HG02870 (cell line): ENCODE measurements at regions not wholly inside any gene's neighbourhood (a gene's known extent, or its start where the extent isn't known, plus 50 kb on each side); places are given as distances from the start of the nearest gene placed in this dataset.

Experiments
- ATAC-seq: cut with Tn5 transposase; IDR thresholded peaks from one replicate; pipeline ENCODE4 v1.9.1; 2021; ENCODE audit warnings: mild to moderate bottlenecking, moderate library complexity; ENCODE audit not compliant: unreplicated experiment

DNA sequence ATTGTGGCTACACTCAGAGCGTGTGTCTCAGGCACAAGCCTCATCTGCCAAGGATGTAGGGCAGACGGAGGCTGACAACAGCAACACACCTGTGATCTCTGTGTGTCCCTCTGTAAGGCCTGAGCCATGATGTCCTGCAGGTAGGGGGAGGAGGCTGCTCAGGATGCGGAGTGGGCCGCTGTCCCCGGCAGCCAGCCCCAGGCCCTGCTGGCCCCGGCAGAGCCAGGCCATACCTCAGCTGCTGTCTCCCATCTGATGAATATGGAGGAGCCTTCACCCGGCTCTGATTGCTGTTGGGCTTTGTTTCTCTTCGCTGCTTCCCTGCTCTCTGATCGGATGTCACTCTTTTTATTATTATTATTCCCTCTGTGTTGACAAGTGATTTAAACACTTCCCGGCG, 83.6 kb upstream of the NCAM1 start:
- ATAC-seq: no peak

DNA sequence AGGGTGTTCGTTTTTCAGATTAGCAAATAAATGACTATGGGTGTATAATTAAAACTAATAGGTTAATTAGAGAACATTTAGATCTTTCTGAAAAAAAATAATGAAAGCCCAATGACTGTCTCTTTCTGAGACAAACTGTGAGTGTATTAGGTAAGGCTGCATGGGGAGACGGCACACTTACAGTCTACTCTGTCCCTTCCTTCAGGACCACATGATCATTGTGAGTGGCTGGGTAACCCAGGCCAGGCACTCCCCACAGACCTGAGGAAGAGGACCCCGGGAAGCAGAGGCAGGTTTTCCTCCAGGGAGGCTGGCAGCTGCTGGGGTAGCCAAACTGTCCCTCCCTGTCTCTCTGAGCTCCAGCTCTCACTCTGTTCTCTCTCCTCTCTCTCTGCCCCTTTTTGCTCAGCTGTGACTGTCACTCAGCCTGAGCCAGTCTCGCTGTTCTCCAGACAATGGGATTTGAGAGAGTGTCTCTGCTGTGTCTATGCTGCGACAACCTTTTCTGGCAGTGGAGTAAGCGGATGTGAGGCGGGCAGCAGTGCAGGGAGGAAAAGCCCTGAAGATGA, 83.1 kb upstream of the NCAM1 start:
- ATAC-seq: no peak

DNA sequence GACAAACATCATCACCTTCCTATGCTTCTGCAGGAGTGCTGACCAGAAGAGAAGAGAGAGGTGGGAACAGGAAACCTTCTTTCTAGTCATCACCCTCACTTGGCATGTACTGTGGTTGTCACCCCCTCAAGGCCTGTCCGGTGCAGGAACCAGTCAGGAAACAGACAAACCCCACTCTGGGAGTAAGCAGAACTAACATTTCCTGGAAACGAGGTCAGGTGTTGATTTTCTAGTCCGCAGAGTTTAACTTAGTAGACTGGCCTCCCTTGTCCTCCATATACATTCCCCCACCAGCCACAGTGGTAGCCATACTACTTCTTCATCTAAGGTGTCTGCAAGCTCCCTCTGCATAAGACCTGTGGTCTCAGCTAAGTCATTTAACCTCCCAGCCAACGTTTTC, 80.7 kb upstream of the NCAM1 start:
- ATAC-seq: no peak

DNA sequence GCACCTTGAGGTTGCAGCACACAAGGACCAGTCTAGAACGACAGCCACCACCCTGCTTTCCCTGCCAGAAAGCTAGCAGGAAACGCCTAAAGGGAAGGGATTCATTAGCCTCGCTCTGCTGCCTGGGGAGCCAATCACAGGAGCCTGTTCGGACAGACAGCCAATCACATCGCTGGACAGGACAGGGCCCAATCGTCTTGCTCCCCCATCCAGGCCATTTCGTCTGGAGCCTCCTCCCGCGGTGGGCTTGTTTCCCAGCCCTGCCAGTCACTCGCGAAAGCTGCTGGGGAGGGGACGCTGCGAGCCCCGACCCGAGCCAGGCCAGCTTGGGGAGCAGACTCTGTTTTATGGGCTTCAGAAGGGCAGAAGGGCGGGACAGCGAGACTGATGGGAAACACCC, 79.8 kb upstream of the NCAM1 start:
- ATAC-seq: no peak

DNA sequence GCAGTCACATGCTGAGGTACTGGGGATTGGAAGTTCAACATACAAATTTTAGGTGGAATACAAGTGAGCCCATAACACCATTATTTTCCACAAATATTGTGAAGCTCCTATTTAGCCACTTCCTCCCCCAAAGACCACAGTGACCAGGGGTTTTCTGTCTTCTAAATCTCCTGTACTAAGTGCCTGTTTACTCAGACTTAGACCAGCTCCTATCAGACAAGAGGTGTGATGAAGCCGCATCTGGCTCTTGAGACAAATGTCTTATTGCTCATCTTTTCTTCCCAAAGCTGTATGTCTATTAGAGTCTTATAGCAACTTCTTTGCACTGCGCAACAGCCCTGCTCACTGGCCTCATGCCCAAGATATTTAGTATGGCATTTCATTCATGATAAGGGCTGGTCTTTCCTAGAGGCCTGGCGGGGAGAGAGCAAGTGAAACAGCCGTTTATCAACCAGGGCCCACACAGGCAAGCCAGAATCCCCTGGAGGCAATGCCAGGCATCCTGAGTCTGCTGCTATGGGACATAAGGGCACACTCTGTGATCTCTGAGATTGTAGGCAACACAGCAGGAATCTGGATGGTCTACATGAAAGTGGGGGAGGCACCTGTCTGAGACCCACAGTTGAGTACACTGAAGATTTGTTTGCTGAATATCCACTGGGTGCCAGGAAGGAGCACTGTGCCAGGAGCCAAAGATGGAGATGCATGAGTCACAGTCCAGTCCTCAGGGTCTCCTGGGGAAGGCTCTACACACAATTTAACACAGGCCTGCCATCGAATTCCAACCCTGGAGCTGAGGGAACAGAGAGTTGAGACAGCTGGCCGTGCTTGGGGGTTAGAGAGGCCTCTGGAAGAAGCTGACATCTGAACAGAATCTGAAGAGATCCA, 78.5 kb upstream of the NCAM1 start:
- ATAC-seq: no peak

DNA sequence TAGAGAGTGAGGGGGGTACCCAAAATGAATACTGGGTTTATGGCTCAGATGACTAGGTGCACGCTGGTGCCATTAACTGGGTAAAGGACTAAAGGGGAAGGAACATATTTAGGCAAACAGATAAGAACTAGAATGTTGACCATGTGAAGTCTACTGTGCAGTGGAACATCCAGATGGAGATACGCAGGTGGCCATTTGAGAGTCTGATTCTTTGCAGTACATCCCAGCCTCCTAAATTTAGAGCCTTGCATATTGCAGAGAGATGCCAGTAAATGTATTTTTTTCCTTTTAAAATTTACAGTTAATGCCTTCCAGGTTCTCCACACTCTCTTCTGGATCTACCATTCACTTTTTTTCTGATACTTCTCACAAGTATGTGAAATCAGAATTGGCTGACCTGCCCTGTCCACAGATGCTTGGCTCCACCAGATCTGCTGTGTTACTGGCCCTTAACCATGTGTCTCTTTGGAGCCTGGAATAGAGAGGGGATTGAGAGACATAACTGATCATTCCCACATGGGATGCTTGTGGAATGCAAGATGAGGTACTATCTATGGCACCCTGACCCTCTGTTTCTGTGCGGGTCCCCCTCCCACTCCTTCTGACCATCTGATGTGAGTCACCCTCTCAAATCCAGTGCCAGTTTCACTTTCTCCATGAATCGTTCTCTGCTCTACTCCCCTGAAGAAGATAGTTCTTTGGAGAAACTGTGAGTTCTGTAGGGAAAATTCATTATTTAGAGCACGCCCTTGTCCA, 77.0 kb upstream of the NCAM1 start:
- no peak for ATAC-seq

DNA sequence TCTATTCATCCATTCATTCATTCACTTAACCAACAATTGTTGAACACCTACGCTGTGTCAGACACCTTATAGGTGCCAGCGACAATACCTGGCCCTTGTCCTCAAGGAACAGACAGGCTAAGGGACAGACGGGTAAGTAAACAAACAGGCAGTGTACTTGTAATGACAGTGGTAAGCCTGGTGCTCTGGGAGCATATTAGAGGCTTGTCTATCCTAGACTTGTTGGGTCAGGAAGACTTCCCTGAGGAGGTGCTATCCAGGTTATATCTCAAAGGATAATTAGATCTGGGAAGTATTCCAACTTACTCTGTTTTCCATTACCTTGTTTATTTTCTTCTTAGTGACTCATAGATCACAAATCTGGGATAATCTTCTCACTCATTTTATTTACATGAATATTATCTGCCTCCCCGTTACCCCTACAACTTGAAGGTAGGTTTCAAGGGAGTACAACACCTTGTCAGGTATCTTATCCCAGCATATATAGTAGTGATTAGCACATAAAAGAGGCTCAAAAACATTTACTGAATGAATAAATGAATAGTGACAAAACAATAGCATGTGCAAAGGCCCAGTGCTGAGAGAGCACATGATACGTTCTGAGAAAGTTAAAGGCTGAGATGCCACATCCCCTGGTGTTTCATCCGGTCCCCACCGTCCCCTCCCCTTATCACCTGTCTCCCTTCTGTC, 75.3 kb upstream of the NCAM1 start:
- ATAC-seq: no peak

DNA sequence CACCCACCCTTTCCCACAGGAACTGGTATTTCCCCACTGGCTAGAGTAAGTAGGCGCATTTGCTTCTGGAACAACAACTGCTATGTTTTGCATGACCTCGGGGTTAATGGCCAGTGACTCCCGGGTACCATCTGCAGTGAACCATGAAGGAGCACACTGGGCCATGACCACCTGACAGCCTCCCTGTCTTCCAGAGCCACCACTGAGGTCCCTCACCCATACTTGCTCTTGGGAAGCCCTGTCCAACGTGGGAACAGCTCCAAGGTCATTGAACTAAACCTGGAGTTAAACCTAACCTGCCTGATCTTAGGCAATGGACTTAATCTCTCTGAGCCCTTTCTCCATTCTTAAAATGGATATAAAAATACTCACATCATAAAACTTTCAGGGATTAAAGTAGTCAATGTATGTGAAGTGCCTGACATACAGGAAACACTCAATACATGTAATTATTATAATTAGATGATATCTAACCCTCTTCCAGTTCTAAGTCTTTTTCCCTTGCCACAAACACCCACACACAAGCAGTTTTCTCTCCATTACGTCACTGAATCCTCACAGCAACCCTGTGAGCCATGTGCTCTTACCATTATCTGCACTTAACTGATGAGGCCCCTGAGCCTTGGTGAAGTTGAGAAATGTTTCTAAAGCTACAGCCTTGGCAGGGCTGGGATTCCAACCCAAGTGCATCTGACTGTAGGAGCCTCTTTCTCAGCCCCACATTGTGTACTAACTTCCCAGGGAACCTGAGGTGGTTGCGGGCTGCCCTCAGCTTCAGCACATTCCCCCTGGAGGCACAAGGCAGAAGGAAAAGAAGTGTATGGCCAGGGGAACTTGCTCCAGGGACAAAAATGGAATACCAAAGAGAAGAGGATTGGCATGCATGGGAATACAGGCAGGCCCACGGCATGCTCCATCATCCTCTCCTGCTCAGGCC, 74.5 kb upstream of the NCAM1 start:
- no peak for ATAC-seq

DNA sequence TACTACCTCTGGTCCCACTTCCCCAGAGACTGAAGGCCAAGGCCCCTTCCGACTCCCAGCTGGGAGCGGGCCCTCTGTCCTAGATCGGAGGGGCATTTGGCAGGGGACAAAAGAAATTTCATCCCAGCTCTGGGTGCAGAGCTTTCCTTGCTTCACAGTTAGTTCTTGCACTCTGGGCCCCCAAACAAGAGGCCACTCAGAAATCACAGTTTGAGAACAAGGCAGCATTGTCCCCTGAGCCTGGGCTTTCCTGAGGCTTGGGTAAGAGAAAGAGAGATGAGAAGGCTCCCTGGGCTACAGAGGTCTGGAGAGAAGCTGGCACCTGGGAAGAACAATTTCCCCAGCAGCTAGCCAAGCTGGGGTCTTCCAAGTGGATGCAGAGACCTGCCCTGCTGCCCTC, 71.8 kb upstream of the NCAM1 start:
- no peak for ATAC-seq

DNA sequence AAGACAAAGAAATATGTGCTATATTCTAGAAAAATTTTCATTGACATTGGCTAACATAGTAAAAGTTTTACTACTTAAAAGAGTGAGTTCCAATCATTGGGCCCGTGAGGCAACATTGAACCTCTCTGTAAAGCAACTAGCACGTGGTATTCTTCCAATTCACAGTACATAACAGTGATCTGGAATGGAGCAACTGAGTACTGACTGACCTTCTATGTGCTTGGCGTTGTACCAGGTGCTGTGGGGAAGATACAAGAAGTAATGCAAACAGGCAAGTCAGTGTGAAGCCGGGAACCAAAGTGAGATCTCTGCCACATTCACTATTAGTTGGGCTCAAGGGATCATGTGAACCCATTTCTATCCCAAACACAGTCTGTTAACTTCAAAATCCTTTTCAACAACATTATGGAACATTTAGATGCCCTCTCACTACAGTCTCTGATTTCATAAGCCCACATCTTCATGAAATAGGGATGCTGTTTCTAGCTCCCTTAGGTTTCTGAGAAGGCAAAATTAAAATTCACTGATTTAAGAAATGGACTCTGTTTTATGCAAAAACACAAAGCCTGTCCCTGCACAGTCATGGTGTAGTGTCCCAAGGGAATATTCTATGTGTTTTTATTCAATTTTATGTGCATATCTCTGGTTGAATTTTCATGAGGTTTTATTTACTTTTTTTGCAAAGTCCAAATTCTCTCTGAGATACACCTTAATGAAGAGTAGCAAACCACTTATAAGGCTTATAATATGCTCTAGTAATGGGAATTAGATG, 61.8 kb upstream of the NCAM1 start:
- ATAC-seq: no peak

DNA sequence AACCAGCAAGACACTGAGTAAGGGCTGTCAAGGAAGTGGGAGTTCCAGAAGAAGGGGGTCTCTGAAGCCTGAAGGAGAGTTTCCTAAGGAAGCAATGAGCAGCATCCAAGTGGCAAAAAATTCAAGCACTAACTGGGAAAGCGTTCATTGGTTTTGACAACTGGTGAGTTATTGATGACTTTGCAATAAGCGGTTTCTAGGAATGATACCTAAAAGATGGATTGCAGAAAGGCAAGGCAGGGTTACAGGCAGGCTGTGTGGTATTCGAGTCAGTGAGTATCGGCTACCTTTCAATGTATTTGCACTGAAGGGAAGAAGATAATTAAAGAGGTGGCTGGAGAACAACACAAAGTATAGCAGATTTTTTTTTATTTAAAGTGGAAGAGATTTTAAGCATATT, 59.3 kb upstream of the NCAM1 start:
- ATAC-seq: no peak

DNA sequence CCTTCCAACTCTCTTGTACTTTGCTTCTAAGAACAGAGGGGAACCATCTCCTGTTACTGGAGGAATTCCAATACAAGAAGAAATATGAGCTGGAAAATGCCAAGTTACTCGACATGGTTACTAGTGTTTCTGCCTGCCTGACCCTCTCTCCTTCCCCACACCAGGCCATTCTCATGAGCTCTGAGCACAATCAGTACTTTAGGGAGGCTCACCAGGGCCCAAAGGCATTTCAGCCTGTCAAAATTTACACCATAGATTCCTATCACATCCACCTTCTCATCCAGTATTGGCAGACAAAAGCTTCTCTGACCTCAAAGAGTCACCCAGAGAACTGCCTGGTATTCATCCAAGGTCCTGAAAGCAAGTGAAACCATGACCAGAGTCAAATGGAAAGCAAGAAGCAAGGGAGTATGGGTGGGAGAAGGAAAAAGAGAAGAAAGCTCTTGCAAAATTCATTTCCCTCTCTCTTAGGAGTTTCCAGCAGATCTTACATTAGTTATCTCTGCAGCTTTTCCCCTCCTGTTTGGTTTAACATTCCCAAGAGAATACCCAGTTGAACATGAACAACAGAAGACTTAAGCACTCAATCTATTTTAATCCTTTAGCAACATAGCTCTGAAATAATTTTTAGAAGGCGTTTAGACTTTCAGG, 58.7 kb upstream of the NCAM1 start:
- ATAC-seq: no peak

DNA sequence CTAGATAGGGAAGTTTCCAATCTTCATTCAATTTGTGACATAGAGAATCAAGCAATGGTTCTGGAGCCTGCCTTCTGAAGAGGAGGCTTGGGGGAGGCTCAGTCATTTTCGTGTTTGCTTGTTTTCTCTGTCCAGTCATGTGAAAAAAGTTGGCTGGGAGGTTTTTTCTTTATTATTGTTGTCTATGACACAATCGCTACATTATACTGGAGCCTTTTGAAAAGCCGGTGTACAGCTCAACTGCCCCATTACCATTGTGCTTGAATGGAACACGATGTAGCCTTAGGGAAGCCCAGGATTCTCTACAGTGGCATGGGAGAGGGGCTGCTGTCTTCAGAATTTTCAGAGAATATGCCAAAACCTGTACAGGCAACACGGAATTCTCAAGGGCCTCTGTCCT, 57.9 kb upstream of the NCAM1 start:
- no peak for ATAC-seq

DNA sequence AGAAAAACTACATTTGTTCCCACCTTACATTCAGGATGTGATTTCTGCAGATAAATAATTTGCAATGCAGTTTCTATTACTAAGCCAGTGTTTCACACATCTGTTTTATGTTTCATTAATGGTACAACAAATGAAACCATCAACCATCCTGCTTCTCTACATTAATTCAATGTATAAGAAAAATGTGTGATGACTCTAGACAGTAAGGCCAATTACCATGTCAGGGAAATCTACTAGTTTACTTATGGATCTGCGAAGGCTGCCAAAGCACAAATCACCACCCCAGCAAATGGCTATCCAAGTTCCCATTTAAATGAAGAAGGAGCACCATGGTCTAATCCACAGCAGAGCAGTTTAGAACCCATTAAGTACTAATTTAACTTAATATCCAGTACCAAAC, 50.1 kb upstream of the NCAM1 start:
- no peak for ATAC-seq
